ENCODE measurements at regions not wholly inside any gene's neighbourhood (a gene's known extent, or its start where the extent isn't known, plus 50 kb on each side); places are given as distances from the start of the nearest gene placed in this dataset.

DNA sequence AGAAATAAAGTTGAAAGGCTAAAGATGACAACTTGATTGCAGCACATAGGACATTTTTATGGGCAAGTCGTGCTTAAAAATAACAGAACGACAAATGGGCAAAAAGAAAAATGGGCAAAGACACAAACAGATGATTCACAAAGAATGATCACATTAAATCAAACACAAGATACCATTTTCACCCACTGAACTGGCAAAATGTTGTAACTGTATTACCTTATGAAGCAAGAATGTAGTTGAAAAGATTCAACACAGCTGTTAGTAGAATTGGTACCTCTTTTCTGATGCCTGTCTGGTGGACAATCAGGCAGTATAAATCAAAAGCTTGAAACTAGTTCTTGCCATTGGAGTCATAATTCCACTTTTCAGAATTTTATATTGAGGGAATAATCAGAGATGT, 81.0 kb upstream of the PALM2AKAP2 start:
- H3K4me1 Mint-ChIP-seq: peaks cover 2% of the 10 kb centered on the region
- H3K27ac Mint-ChIP-seq: no peak overlapping the region
- H3K9me3 Mint-ChIP-seq: peaks cover 8% of the 10 kb centered on the region
- ATAC-seq (no peak), DNase-seq (ENCODE audit: low spot score) (no peak)
- no peak for TF ChIP-seq ELF4 (CRISPR knock-in tag; IDR thresholded peaks at IDR 0.05; ENCODE audit: low read depth)
- TF ChIP-seq ZNF263 (CRISPR knock-in tag; IDR thresholded peaks at IDR 0.05; ENCODE audit: low read depth): no peak
- TF ChIP-seq ATF1 (CRISPR knock-in tag; IDR thresholded peaks at IDR 0.05): no peak
- no peak for TF ChIP-seq IRF2 (CRISPR knock-in tag; IDR thresholded peaks at IDR 0.05; ENCODE audit: borderline replicate concordance, low read depth)
- TF ChIP-seq, protein P1, sequence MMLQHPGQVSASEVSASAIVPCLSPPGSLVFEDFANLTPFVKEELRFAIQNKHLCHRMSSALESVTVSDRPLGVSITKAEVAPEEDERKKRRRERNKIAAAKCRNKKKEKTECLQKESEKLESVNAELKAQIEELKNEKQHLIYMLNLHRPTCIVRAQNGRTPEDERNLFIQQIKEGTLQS (CRISPR knock-in tag; conservative IDR thresholded peaks at IDR 0.05): no peak
- no peak for TF ChIP-seq KAT7 (CRISPR knock-in tag; IDR thresholded peaks at IDR 0.05; ENCODE audit: borderline replicate concordance)
- no peak for TF ChIP-seq HMGA2 (CRISPR knock-in tag; IDR thresholded peaks at IDR 0.05)
- TF ChIP-seq RORB (CRISPR knock-in tag; IDR thresholded peaks at IDR 0.05): no peak
- TF ChIP-seq ZNF317 (CRISPR knock-in tag; IDR thresholded peaks at IDR 0.05; ENCODE audit: borderline replicate concordance, low read depth): no peak
- no peak for TF ChIP-seq AR (CRISPR knock-in tag; IDR thresholded peaks at IDR 0.05)
- TF ChIP-seq USF1 (CRISPR knock-in tag; IDR thresholded peaks at IDR 0.05): no peak
- TF ChIP-seq ETV6 (CRISPR knock-in tag; IDR thresholded peaks at IDR 0.05): no peak
- no peak for TF ChIP-seq RELA (CRISPR knock-in tag; IDR thresholded peaks at IDR 0.05; ENCODE audit: borderline replicate concordance)
- TF ChIP-seq SOX15 (CRISPR knock-in tag; IDR thresholded peaks at IDR 0.05): no peak
- no peak for TF ChIP-seq ZNF416 (CRISPR knock-in tag; IDR thresholded peaks at IDR 0.05)
- CTCF ChIA-PET: no interaction called here
- H3K36me3 Mint-ChIP-seq: peaks cover 2% of the 10 kb centered on the region; the same call in 1 of the 2 replicates
- H3K4me3 Mint-ChIP-seq: no peak overlapping the region
- POLR2A ChIA-PET: no interaction called here
- no peaks in the 10 kb centered on the region for H3K27me3 Mint-ChIP-seq (ENCODE audit: low read depth)

- Mint-ChIP-seq H3K4me1 (no peaks in the 10 kb centered on the region), H3K27ac (no peak overlapping the region), H3K9me3 (peaks cover 8% of the 10 kb centered on the region), H3K4me3 (no peak overlapping the region), H3K36me3 (peaks cover 2% of the 10 kb centered on the region; the same call in 1 of the 2 replicates), H3K27me3 (ENCODE audit: low read depth) (no peaks in the 10 kb centered on the region)
- ATAC-seq (no peak), DNase-seq (ENCODE audit: low spot score) (no peak)
- POLR2A ChIA-PET: no interaction called here
- CTCF ChIA-PET: no interaction called here
- TF ChIP-seq, protein P2, sequence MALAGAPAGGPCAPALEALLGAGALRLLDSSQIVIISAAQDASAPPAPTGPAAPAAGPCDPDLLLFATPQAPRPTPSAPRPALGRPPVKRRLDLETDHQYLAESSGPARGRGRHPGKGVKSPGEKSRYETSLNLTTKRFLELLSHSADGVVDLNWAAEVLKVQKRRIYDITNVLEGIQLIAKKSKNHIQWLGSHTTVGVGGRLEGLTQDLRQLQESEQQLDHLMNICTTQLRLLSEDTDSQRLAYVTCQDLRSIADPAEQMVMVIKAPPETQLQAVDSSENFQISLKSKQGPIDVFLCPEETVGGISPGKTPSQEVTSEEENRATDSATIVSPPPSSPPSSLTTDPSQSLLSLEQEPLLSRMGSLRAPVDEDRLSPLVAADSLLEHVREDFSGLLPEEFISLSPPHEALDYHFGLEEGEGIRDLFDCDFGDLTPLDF (CRISPR knock-in tag; IDR thresholded peaks at IDR 0.05): no peak
- TF ChIP-seq, protein P3, sequence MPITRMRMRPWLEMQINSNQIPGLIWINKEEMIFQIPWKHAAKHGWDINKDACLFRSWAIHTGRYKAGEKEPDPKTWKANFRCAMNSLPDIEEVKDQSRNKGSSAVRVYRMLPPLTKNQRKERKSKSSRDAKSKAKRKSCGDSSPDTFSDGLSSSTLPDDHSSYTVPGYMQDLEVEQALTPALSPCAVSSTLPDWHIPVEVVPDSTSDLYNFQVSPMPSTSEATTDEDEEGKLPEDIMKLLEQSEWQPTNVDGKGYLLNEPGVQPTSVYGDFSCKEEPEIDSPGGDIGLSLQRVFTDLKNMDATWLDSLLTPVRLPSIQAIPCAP (CRISPR knock-in tag; IDR thresholded peaks at IDR 0.05): no peak
- TF ChIP-seq TP53 (CRISPR knock-in tag; IDR thresholded peaks at IDR 0.05) (no peak), AR (CRISPR knock-in tag; IDR thresholded peaks at IDR 0.05) (no peak), GRHL2 (CRISPR knock-in tag; IDR thresholded peaks at IDR 0.05; ENCODE audit: insufficient replicate concordance, severe bottlenecking) (no peak), ZNF263 (CRISPR knock-in tag; IDR thresholded peaks at IDR 0.05; ENCODE audit: low read depth) (no peak), JAZF1 (CRISPR knock-in tag; IDR thresholded peaks at IDR 0.05) (no peak)
- TF ChIP-seq, protein P4, sequence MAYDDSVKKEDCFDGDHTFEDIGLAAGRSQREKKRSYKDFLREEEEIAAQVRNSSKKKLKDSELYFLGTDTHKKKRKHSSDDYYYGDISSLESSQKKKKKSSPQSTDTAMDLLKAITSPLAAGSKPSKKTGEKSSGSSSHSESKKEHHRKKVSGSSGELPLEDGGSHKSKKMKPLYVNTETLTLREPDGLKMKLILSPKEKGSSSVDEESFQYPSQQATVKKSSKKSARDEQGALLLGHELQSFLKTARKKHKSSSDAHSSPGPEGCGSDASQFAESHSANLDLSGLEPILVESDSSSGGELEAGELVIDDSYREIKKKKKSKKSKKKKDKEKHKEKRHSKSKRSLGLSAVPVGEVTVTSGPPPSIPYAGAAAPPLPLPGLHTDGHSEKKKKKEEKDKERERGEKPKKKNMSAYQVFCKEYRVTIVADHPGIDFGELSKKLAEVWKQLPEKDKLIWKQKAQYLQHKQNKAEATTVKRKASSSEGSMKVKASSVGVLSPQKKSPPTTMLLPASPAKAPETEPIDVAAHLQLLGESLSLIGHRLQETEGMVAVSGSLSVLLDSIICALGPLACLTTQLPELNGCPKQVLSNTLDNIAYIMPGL (CRISPR knock-in tag; IDR thresholded peaks at IDR 0.05): no peak
Observed at GRCh38 chr9:109704546-109704945, 75.5 kb upstream of the PALM2AKAP2 start.
